ENCODE measurements at regions not wholly inside any gene's neighbourhood (a gene's known extent, or its start where the extent isn't known, plus 50 kb on each side); places are given as distances from the start of the nearest gene placed in this dataset.

- TF ChIP-seq POLR2AphosphoS5 (IDR thresholded peaks at IDR 0.05; ENCODE audit: low read depth) (no peak), EZH2phosphoT487 (IDR thresholded peaks at IDR 0.05; ENCODE audit: unreplicated experiment) (no peak)
These were observed 166.9 kb upstream of the ATXN7L3B start for GRCh38 chr12:74370608-74371216.

All from GM23338 (cell line).